Hepatic stellate cell (primary cell): ENCODE measurements at regions not wholly inside any gene's neighbourhood (a gene's known extent, or its start where the extent isn't known, plus 50 kb on each side); places are given as distances from the start of the nearest gene placed in this dataset.

Source experiments
- DNase-seq: peaks from one replicate; pipeline ENCODE4 v3.0.0; 2011; ENCODE audit warnings: low spot score

- no peak for DNase-seq
Measured at GRCh38 chr4:149296503-149296902, 519.1 kb downstream of the IQCM start.

DNA sequence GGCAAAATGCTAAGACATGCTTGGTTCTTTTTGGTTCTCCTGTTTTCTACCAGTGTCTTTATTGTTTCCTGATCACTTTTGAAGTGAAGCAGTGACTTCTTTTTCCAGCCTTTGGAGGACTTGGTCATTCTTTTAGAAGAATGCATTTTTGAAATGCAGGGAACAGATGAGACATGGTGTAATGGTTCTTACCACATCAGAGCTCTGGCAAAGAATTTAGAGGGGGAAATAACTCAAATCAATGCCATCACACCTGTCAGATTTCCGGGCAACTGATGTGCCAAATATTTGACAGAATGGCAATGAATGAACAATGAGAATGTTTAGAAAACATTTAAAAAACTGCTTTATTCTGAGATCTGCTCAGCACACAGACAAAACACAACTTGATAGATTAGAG, 519.6 kb downstream of the IQCM start:
- no peak for DNase-seq

- DNase-seq: no peak
Measured at GRCh38 chr4:149294601-149295000, 521.0 kb downstream of the IQCM start.

- no peak for DNase-seq
Measured at GRCh38 chr4:149293046-149293649, 522.5 kb downstream of the IQCM start.

DNA sequence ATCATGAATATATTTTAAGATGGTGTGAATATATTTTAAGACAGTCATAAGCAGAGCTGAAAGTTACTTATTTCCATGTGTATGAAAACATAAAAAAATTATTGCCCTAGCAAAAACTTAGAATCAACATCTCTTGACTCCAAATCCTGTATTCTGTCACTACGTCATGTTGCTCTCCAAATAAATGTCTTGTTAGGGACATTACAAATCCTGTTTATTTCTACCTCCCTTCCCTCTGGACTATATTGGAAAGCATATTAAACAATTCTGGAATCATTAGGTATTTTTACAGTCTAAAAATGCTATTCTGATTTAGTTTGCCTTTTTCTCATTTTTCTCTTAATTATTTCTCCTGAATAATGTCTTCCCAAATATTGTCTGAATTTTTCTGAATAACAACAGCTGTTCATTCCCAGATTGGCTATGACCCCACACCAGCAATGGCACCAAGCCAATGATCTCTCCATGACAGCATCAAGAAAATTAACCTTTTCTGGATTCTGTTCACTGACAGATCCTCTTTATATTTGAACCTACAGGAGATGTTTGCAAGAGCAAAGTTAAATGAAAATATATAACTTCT, 523.1 kb downstream of the IQCM start:
- no peak for DNase-seq

- no peak for DNase-seq
Measured at GRCh38 chr4:149291463-149291862, 524.2 kb downstream of the IQCM start.

DNA sequence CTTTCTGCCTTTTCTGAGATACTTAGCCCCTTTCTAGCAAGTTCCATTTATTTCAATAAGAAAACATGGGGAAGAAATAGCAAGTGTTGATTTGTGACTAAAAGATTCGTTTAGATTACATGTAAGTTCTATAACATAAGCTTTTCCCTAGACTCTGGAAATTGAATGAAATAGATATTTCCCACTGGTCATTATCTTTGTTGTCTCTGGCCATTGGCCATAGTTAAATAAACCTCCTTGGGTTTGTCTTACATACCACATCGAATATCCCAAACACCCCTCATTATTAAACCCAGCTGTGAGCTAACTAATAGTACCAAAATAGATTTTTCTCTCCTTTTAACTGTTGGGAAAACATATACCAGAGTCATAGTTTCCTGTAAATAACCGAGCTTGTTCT, 534.8 kb downstream of the IQCM start:
- DNase-seq: no peak

DNA sequence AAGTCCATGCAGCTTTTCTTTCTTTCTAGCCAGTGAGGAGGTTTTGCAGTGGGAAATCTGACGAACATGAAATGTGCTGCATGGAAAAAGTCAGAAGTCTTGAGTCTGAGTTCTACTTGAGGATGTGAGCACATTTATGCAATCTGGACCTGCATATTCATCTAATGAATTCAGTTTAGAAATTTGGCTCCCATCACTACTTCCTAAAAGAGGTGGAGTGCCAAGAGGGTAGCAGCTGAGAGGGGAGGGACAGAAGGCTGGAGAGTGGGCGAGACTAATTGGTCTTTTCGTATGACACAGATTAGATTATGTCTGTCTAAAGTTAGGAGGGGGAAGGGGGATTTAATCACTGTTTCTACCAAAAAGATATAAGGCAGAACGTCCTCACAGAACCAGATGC, 535.9 kb downstream of the IQCM start:
- DNase-seq: no peak

DNA sequence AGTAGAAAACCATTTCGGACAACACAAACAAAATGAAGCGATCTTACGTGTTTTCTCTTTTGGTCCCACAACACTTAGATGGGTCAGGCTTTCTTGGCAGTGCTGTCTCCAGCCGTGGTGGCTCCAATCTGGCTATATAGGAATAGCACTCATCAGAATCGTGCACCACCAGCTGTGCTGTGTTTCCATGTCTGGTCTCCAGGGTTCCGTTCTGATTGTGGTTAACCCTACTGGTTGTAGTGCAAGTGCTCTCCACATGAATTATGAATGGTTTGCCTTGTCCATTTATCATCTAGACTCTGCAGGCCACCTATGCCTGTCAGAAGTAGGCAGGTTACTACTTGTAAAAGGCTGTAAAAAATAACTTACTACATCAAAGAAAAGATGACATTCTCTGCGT, 536.3 kb downstream of the IQCM start:
- DNase-seq: no peak

GRCh38 chr4:149277705-149278104, 537.9 kb downstream of the IQCM start:
- DNase-seq: no peak

GRCh38 chr4:149269835-149270234, 545.8 kb downstream of the IQCM start:
- DNase-seq: no peak

DNA sequence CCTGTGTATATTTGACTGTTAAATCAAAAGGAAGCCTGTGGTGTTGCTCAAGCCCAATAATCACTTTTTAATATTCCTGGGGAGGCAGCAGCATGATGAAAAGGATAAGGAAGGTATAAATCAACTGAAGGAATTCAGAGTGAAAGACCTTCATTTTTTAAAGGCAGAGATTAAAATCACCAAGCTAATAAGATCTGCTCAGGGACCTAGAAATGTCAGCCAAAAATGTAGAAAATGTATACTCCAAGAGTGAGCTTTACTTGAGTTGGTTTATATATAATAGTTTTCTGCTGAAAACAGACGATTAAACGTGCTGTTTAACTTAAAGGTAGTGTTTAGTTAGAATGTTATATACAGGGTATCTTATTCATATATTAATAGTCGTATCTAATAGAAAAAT, 549.3 kb downstream of the IQCM start:
- no peak for DNase-seq

- no peak for DNase-seq
Measured at GRCh38 chr4:149265645-149266044, 550.0 kb downstream of the IQCM start.

- DNase-seq: peak; percentile 16
Measured at GRCh38 chr4:149264093-149264733, 551.4 kb downstream of the IQCM start.

- no peak for DNase-seq
Measured at GRCh38 chr4:149248191-149248764, 567.4 kb downstream of the IQCM start.

DNA sequence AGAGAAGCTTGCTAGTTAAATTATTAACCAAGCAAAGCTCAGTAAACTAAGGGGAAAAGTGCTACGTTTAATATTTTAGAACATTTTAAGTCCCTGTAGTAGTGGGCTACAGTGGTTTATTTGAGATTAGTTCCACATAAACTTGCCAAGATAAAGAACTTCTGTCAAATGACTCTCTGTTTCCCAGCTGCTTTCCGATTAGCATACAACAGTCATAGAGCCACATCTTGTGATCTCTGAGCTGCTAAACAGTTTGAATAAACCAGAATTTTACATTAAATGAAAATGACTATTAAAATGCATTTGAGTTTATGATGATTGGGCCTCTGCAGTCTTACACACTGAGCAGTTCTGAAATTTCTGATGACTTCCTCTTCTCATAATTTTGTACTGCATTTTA, 568.5 kb downstream of the IQCM start:
- no peak for DNase-seq

GRCh38 chr4:149245333-149245732, 570.3 kb downstream of the IQCM start:
- no peak for DNase-seq

- no peak for DNase-seq
Measured at GRCh38 chr4:149238097-149238496, 577.5 kb downstream of the IQCM start.

DNA sequence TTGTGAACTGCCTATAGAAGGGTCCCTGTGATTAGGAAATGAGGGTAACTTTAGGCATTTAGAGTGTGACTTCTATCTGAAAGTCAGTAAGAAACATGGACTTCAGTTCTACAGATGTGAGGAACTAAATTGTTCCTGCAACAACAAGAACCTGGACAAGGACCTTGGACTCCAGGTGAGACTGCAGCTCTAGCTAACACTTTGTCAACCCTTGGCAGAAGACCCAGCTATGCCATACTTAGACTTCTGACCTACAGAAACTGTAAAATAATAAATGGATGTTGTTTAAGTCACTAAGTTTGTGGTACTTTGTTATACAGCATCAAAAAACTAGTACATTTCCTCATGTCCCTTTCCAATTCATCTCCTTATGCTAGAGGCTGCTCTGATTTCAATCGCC, 580.8 kb downstream of the IQCM start:
- no peak for DNase-seq

DNA sequence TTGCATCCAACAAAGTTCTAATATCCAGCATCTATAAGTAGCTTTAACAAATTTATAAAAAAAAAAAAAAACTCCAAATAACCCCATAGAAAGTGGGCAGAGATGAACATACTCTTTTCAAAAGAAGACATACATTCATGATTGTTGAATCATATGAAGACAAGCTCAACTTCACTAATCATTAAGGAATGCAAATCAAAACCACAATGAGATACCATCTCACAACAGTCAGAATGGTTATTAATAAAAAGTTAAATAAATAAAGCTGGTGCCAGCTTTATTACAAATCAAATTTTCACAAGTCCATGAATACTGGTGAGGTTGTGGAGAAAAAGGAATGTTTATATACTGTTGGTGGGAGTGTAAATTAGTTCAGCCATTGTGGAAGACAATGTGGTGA, 592.0 kb downstream of the IQCM start:
- no peak for DNase-seq

DNA sequence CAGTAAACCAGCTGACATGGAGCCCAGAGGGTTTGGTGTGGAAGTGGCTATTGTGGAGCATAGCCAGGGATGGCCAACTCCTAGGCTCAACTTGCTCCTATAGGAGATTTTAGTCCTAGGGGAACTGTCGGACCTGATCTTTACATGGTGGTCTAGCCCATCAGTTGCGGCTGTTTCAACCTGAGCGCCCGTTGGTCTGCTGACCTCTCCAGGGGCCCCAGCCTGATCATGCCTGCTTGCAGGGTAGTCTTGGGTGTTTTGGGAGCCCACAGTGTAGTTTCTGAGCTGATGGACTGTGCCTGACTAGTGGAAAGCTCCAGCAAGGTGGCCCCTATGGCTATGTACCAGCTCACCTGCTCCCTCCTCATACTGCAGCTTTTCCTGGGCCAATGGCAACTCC, 597.0 kb downstream of the IQCM start:
- no peak for DNase-seq

DNA sequence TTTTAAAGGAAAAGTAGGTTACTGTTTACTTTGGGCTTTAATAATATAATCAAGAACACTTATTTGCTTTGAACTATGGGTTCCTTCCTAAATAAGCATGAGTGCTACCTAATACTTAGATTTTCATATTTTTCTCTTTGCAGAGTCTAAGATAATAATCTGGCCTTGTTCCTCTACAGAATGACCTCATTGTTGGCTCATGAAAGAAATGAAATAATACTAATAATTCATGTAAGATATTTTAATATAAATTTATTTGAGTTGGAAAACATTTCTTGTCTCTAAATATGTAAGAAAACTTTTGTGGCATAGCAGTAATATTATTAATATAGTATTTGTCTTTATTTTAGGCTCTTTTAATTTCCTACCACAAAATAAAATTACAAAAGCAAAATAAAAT, 601.3 kb downstream of the IQCM start:
- DNase-seq: no peak

DNA sequence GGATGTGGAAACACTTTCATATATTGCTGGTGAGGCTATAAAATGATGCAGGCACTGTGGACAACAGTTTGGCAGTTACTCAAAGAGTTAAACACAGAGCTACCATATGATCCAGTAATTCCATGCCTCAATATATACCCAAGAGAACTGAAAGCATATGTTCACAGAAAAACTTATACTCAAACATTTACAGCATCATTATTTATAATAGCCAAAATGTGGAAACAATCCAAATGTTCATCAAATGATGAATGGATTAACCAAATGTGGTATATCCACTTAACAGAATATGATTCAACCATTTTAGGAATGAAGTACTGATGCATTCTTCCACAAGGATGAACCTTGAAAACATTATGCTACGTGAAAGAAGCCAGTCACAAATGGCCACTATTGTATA, 603.8 kb downstream of the IQCM start:
- no peak for DNase-seq
